Endothelial cell (in vitro differentiated cells): ENCODE measurements at regions not wholly inside any gene's neighbourhood (a gene's known extent, or its start where the extent isn't known, plus 50 kb on each side); places are given as distances from the start of the nearest gene placed in this dataset.
"Not testable (repeated sequence)": the region's sequence is repeated elsewhere in the genome, so short reads cannot be mapped to it uniquely, and the experiment has no call there.

Experiments used
- DNase-seq: peaks from one replicate; pipeline ENCODE4 v3.0.0; 2021; ENCODE audit warnings: low spot score
- H3K27ac Mint-ChIP-seq: one replicate; pipeline ENCODE4 v1.8.0; 2021; ENCODE audit warnings: mixed read lengths, inconsistent platforms; ENCODE audit not compliant: unreplicated experiment
- H3K27me3 Mint-ChIP-seq: one replicate; pipeline ENCODE4 v1.8.0; 2021; ENCODE audit warnings: mild to moderate bottlenecking, moderate library complexity, mixed read lengths, inconsistent platforms; ENCODE audit not compliant: unreplicated experiment
- H3K36me3 Mint-ChIP-seq: one replicate; pipeline ENCODE4 v1.8.0; 2021; ENCODE audit warnings: mild to moderate bottlenecking, low read depth, mixed read lengths, inconsistent platforms; ENCODE audit not compliant: unreplicated experiment
- H3K4me1 Mint-ChIP-seq: one replicate; pipeline ENCODE4 v1.8.0; 2021; ENCODE audit warnings: mild to moderate bottlenecking, mixed read lengths, inconsistent platforms; ENCODE audit not compliant: unreplicated experiment
- H3K4me3 Mint-ChIP-seq: one replicate; pipeline ENCODE4 v1.8.0; 2021; ENCODE audit warnings: mild to moderate bottlenecking, mixed read lengths, inconsistent platforms; ENCODE audit not compliant: unreplicated experiment
- H3K9me3 Mint-ChIP-seq: one replicate; pipeline ENCODE4 v1.8.0; 2021; ENCODE audit warnings: mixed read lengths, inconsistent platforms; ENCODE audit not compliant: unreplicated experiment
- CTCF ChIP-seq: fragments of 200-600 bp; sonication (generic); IDR thresholded peaks from one replicate; pipeline ENCODE4 v1.5.0; 2021; ENCODE audit warnings: antibody characterized with exemption; ENCODE audit not compliant: unreplicated experiment

- H3K36me3 Mint-ChIP-seq = peaks cover 11% of the 10 kb centered on the region
- peaks cover 13% of the 10 kb centered on the region for H3K9me3 Mint-ChIP-seq
- peak overlapping the region; percentile 36 for H3K27ac Mint-ChIP-seq
- TF ChIP-seq CTCF = no peak
- H3K27me3 Mint-ChIP-seq = peaks cover 6% of the 10 kb centered on the region
- no peak for DNase-seq
- no peaks in the 10 kb centered on the region for H3K4me1 Mint-ChIP-seq
- H3K4me3 Mint-ChIP-seq = no peak overlapping the region
Measured at GRCh38 chr11:71322861-71323582, 70.6 kb upstream of the SHANK2 start.

GRCh38 chr11:71322192-71322735 is 69.9 kb upstream of the SHANK2 start:
- H3K36me3 Mint-ChIP-seq = peaks cover 11% of the 10 kb centered on the region
- no peaks in the 10 kb centered on the region for H3K4me1 Mint-ChIP-seq
- TF ChIP-seq CTCF = no peak
- H3K9me3 Mint-ChIP-seq = peaks cover 13% of the 10 kb centered on the region
- peaks cover 4% of the 10 kb centered on the region for H3K27me3 Mint-ChIP-seq
- H3K4me3 Mint-ChIP-seq = no peak overlapping the region
- no peak for DNase-seq
- no peak overlapping the region for H3K27ac Mint-ChIP-seq

- no peak overlapping the region for H3K4me3 Mint-ChIP-seq
- TF ChIP-seq CTCF = no peak
- H3K27me3 Mint-ChIP-seq = peaks cover 4% of the 10 kb centered on the region
- H3K27ac Mint-ChIP-seq = no peak overlapping the region
- no peak for DNase-seq
- H3K4me1 Mint-ChIP-seq = no peaks in the 10 kb centered on the region
- H3K36me3 Mint-ChIP-seq = peaks cover 11% of the 10 kb centered on the region
- H3K9me3 Mint-ChIP-seq = peaks cover 13% of the 10 kb centered on the region
Measured at GRCh38 chr11:71321433-71322191, 69.2 kb upstream of the SHANK2 start.

- H3K27ac Mint-ChIP-seq = no peak overlapping the region
- H3K4me3 Mint-ChIP-seq = no peak overlapping the region
- peaks cover 13% of the 10 kb centered on the region for H3K9me3 Mint-ChIP-seq
- H3K36me3 Mint-ChIP-seq = no peaks in the 10 kb centered on the region
- H3K27me3 Mint-ChIP-seq = peaks cover 6% of the 10 kb centered on the region
- H3K4me1 Mint-ChIP-seq = no peaks in the 10 kb centered on the region
- DNase-seq = no peak
- no peak for TF ChIP-seq CTCF
Measured at GRCh38 chr11:71316701-71317100, 64.3 kb upstream of the SHANK2 start.

- DNase-seq, H3K36me3 Mint-ChIP-seq: not testable (repeated sequence)
Measured at GRCh38 chr11:71312616-71313015, 60.2 kb upstream of the SHANK2 start.

More at GRCh38 chr11:71312616-71313015, 60.2 kb upstream of the SHANK2 start:
- not testable (repeated sequence) for H3K4me3 Mint-ChIP-seq, H3K9me3 Mint-ChIP-seq, H3K27me3 Mint-ChIP-seq, H3K27ac Mint-ChIP-seq, H3K4me1 Mint-ChIP-seq
